ENCODE measurements at regions not wholly inside any gene's neighbourhood (a gene's known extent, or its start where the extent isn't known, plus 50 kb on each side); places are given as distances from the start of the nearest gene placed in this dataset.

- no peak for ATAC-seq (ENCODE audit: low FRiP score in 2 of 2)
- H3K9me3 ChIP-seq, result no peaks in the 10 kb centered on the region
- 69 to 80% methylated on average over 6 of the region's 6 CpGs for WGBS, 2 donors
Measured at GRCh38 chr1:48080331-48081255, 83.4 kb upstream of the TRABD2B start.

GRCh38 chr1:48079096-48079495, 81.9 kb upstream of the TRABD2B start:
- Histone ChIP-seq H3K36me3 (no peaks in the 10 kb centered on the region), H3K9me3 (no peaks in the 10 kb centered on the region), H3K4me1 (no peaks in the 10 kb centered on the region), H3K27me3 (no peaks in the 10 kb centered on the region), H3K27ac (no peak overlapping the region), H3K4me3 (no peak overlapping the region)
- ATAC-seq (ENCODE audit: low FRiP score in 2 of 2) (no peak), DNase-seq (no peak)
- WGBS, 2 donors, result 36 to 48% methylated on average over 1 of the region's 1 CpG
- TF ChIP-seq POLR2A (IDR thresholded peaks at IDR 0.05) (no peak), CTCF (IDR thresholded peaks at IDR 0.05) (no peak), EP300 (IDR thresholded peaks at IDR 0.05) (no peak), POLR2AphosphoS5 (IDR thresholded peaks at IDR 0.05) (no peak)

More at GRCh38 chr1:48080331-48081255, 83.4 kb upstream of the TRABD2B start:
- H3K27me3 ChIP-seq, result no peaks in the 10 kb centered on the region
- TF ChIP-seq CTCF (IDR thresholded peaks at IDR 0.05), result no peak
- TF ChIP-seq EP300 (IDR thresholded peaks at IDR 0.05), result no peak
- TF ChIP-seq POLR2AphosphoS5 (IDR thresholded peaks at IDR 0.05), result no peak
- TF ChIP-seq POLR2A (IDR thresholded peaks at IDR 0.05), result no peak
- no peaks in the 10 kb centered on the region for H3K36me3 ChIP-seq
- H3K27ac ChIP-seq, result no peak overlapping the region
- DNase-seq, result no peak
- H3K4me1 ChIP-seq, result no peaks in the 10 kb centered on the region
- H3K4me3 ChIP-seq, result no peak overlapping the region

GRCh38 chr1:48077795-48078222, 80.6 kb upstream of the TRABD2B start:
- no peak overlapping the region for H3K27ac ChIP-seq
- ATAC-seq (ENCODE audit: low FRiP score in 2 of 2) (peak in 1 of 2 donors; percentile 37), DNase-seq (no peak)
- H3K36me3 ChIP-seq, result no peaks in the 10 kb centered on the region
- WGBS, 2 donors, result 60 to 66% methylated on average over 5 of the region's 5 CpGs
- TF ChIP-seq EP300 (IDR thresholded peaks at IDR 0.05) (no peak), CTCF (IDR thresholded peaks at IDR 0.05) (no peak), POLR2A (IDR thresholded peaks at IDR 0.05) (no peak), POLR2AphosphoS5 (IDR thresholded peaks at IDR 0.05) (no peak)
- no peaks in the 10 kb centered on the region for H3K9me3 ChIP-seq
- H3K27me3 ChIP-seq, result no peaks in the 10 kb centered on the region
- no peaks in the 10 kb centered on the region for H3K4me1 ChIP-seq
- no peak overlapping the region for H3K4me3 ChIP-seq

- TF ChIP-seq POLR2A (IDR thresholded peaks at IDR 0.05) (no peak), POLR2AphosphoS5 (IDR thresholded peaks at IDR 0.05) (no peak), EP300 (IDR thresholded peaks at IDR 0.05) (no peak), CTCF (IDR thresholded peaks at IDR 0.05) (no peak)
Measured at GRCh38 chr1:48076017-48076416, 78.8 kb upstream of the TRABD2B start.

More at GRCh38 chr1:48076017-48076416, 78.8 kb upstream of the TRABD2B start:
- ATAC-seq (ENCODE audit: low FRiP score in 2 of 2) (no peak), DNase-seq (no peak)
- no peaks in the 10 kb centered on the region for H3K9me3 ChIP-seq
- H3K4me1 ChIP-seq, result no peaks in the 10 kb centered on the region
- H3K27ac ChIP-seq, result no peak overlapping the region
- H3K36me3 ChIP-seq, result no peaks in the 10 kb centered on the region
- H3K27me3 ChIP-seq, result no peaks in the 10 kb centered on the region
- H3K4me3 ChIP-seq, result no peak overlapping the region

Measured in upper lobe of left lung (tissue), 6 donors.